Activated B cell treated with CpG ODN at 0.5 μM for 24 hours (primary cell): ENCODE measurements at regions not wholly inside any gene's neighbourhood (a gene's known extent, or its start where the extent isn't known, plus 50 kb on each side); places are given as distances from the start of the nearest gene placed in this dataset.
"Not testable (repeated sequence)": the region's sequence is repeated elsewhere in the genome, so short reads cannot be mapped to it uniquely, and the experiment has no call there.

Experiments
- ATAC-seq: fragments of 200-7000 bp; cut with Tn5 transposase; one replicate; pipeline ENCODE4 v1.10.0; 2021; ENCODE audit warnings: low read depth, mild to moderate bottlenecking, moderate library complexity
- CTCF ChIA-PET: fragments of 350-600 bp; sonication (Branson Sonifier 250); formaldehyde crosslinking; loops from one replicate; lab custom pipeline; 2021; ENCODE audit warnings: antibody characterized with exemption; lab: Charles Lee
- POLR2A ChIA-PET: fragments of 350-600 bp; sonication (Branson Sonifier 250); formaldehyde crosslinking; loops from one replicate; lab custom pipeline; 2021; ENCODE audit warnings: antibody characterized with exemption; lab: Charles Lee
- DNase-seq: peaks from one replicate; pipeline ENCODE4 v3.0.0; 2022
- H3K27ac Mint-ChIP-seq: one replicate; pipeline ENCODE4 v1.8.0; 2020; ENCODE audit warnings: mixed read lengths
- H3K27me3 Mint-ChIP-seq: one replicate; pipeline ENCODE4 v1.8.0; 2021; ENCODE audit warnings: mixed read lengths
- H3K36me3 Mint-ChIP-seq: one replicate; pipeline ENCODE4 v1.8.0; 2021; ENCODE audit warnings: low read depth, mixed read lengths
- H3K4me1 Mint-ChIP-seq: one replicate; pipeline ENCODE4 v1.8.0; 2021; ENCODE audit warnings: mixed read lengths
- H3K4me3 Mint-ChIP-seq: one replicate; pipeline ENCODE4 v1.8.0; 2020; ENCODE audit warnings: mild to moderate bottlenecking, mixed read lengths
- H3K9me3 Mint-ChIP-seq: one replicate; pipeline ENCODE4 v1.8.0; 2020; ENCODE audit warnings: mixed read lengths
- intact Hi-C: fragments of 100-400 bp; cut with micrococcal nuclease; formaldehyde crosslinking; loops from one replicate; pipeline ENCODE4 v1.15.1; 2024
- TF ChIP-seq, protein P1 (sequence below): fragments of 200-600 bp; IDR thresholded peaks from one replicate; pipeline ENCODE4 v1.8.0; 2022; ENCODE audit warnings: antibody characterized with exemption, mild to moderate bottlenecking

GRCh38 chrY:12393190-12393589, 307.8 kb upstream of the USP9Y start:
- no peak for ATAC-seq
- TF ChIP-seq, protein P1, sequence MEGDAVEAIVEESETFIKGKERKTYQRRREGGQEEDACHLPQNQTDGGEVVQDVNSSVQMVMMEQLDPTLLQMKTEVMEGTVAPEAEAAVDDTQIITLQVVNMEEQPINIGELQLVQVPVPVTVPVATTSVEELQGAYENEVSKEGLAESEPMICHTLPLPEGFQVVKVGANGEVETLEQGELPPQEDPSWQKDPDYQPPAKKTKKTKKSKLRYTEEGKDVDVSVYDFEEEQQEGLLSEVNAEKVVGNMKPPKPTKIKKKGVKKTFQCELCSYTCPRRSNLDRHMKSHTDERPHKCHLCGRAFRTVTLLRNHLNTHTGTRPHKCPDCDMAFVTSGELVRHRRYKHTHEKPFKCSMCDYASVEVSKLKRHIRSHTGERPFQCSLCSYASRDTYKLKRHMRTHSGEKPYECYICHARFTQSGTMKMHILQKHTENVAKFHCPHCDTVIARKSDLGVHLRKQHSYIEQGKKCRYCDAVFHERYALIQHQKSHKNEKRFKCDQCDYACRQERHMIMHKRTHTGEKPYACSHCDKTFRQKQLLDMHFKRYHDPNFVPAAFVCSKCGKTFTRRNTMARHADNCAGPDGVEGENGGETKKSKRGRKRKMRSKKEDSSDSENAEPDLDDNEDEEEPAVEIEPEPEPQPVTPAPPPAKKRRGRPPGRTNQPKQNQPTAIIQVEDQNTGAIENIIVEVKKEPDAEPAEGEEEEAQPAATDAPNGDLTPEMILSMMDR: no peak
- Mint-ChIP-seq H3K27me3 (no peaks in the 10 kb centered on the region), H3K4me3 (no peak overlapping the region), H3K9me3 (no peaks in the 10 kb centered on the region), H3K36me3 (no peaks in the 10 kb centered on the region), H3K27ac (no peak overlapping the region), H3K4me1 (no peaks in the 10 kb centered on the region)
- POLR2A ChIA-PET: no interaction called here
- CTCF ChIA-PET: no interaction called here
- intact Hi-C loops: no loop called here
- DNase-seq: no peak

DNA sequence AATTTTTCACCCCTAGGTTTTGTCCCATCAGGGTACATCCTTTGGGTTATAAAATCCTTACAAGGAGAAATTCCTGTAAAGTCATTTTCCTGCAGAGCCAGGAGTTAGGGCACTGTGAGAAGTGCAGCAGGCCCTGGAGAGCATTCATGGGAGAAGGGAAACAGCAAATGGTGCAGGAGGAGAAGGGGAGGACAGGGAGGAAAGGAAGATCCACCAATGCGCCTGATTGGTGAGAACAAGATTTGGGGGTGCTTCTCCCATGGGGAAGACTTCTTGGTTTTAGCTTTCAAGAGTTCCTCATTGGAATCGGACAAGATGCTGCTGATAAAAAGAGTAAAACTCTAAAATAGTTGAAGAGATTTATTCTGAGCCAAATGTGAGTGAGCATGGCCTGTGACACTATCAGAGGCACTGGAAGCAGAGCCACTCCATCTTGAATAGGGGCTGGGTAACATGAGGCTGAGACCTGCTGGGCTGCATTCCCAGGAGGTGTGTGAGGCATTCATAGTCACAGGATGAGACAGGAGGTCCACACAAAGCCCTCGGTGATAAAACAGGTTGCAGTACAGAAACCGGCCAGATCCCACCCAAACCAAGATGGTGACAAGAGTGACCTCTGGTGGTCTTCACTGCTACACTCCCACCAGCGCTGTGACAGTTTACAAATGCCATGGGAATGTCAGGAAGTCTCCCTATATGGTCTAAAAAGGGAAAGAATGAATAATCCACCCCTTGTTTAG, 305.5 kb upstream of the USP9Y start:
- intact Hi-C loops, CTCF ChIA-PET, ATAC-seq, H3K27ac Mint-ChIP-seq, H3K4me3 Mint-ChIP-seq, POLR2A ChIA-PET, DNase-seq, H3K4me1 Mint-ChIP-seq, H3K9me3 Mint-ChIP-seq, H3K36me3 Mint-ChIP-seq, H3K27me3 Mint-ChIP-seq: not testable (repeated sequence)

GRCh38 chrY:12403916-12404315, 297.1 kb upstream of the USP9Y start:
- Mint-ChIP-seq H3K4me3 (no peak overlapping the region), H3K4me1 (no peaks in the 10 kb centered on the region), H3K9me3 (no peaks in the 10 kb centered on the region), H3K36me3 (no peaks in the 10 kb centered on the region), H3K27ac (no peak overlapping the region), H3K27me3 (no peaks in the 10 kb centered on the region)
- TF ChIP-seq, protein P1: no peak
- CTCF ChIA-PET: no interaction called here
- intact Hi-C loops: no loop called here
- no peak for ATAC-seq
- POLR2A ChIA-PET: no interaction called here
- no peak for DNase-seq

DNA sequence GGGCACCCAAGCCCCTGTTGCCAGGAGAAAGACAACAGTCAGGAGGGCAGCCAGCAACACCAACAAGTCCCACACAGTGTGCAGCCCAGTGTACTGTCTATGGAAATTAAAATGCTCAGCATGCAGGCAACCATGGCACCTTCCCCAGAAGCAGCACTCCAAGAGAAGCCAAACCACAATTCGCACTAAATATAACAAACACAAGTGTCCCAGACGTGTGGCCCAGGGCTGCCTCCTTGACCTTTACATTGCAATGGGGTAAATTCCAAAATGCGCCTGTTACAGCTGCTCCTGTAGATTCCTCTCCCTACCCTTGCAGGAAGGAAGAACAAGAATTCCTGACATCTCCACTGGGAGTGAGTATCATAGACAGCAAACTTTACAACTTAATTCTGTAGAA, 292.8 kb upstream of the USP9Y start:
- intact Hi-C loops: no loop called here
- Mint-ChIP-seq H3K27me3 (no peaks in the 10 kb centered on the region), H3K36me3 (no peaks in the 10 kb centered on the region), H3K27ac (no peak overlapping the region), H3K4me3 (no peak overlapping the region), H3K4me1 (no peaks in the 10 kb centered on the region), H3K9me3 (no peaks in the 10 kb centered on the region)
- POLR2A ChIA-PET: no interaction called here
- CTCF ChIA-PET: no interaction called here
- TF ChIP-seq, protein P1: no peak
- ATAC-seq (no peak), DNase-seq (no peak)

- Mint-ChIP-seq H3K4me3 (no peak overlapping the region), H3K27me3 (no peaks in the 10 kb centered on the region), H3K4me1 (no peaks in the 10 kb centered on the region), H3K36me3 (no peaks in the 10 kb centered on the region), H3K9me3 (no peaks in the 10 kb centered on the region), H3K27ac (no peak overlapping the region)
- intact Hi-C loops: no loop called here
- ChIA-PET POLR2A (no interaction called here), CTCF (no interaction called here)
- DNase-seq (no peak), ATAC-seq (no peak)
- TF ChIP-seq, protein P1: no peak
Observed at GRCh38 chrY:12410696-12411095, 290.3 kb upstream of the USP9Y start.
